Parathyroid adenoma (tissue), 2 donors: ENCODE measurements at regions not wholly inside any gene's neighbourhood (a gene's known extent, or its start where the extent isn't known, plus 50 kb on each side); places are given as distances from the start of the nearest gene placed in this dataset.
A peak's percentile ranks its signal among the peaks of the same experiment; 100 is the strongest.

ENCODE experiments used
- H2AFZ ChIP-seq: fragments of 300-600 bp; sonication (generic); one replicate; pipeline ENCODE4 v1.7.0; 2017; ENCODE audit warnings: antibody characterized with exemption, mild to moderate bottlenecking
- H3K27ac ChIP-seq: fragments of 300-600 bp; sonication (generic); one replicate; pipeline ENCODE4 v1.7.0; 2017
- H3K27me3 ChIP-seq: fragments of 300-600 bp; sonication (generic); one replicate; pipeline ENCODE4 v1.7.0; 2017; ENCODE audit warnings: low read length; ENCODE audit not compliant: control insufficient read depth, insufficient read depth
- H3K36me3 ChIP-seq: fragments of 300-600 bp; sonication (generic); one replicate; pipeline ENCODE4 v1.7.0; 2017; ENCODE audit warnings: low read length; ENCODE audit not compliant: control insufficient read depth, insufficient read depth
- H3K4me1 ChIP-seq: fragments of 300-600 bp; sonication (generic); one replicate; pipeline ENCODE4 v1.7.0; 2017; ENCODE audit warnings: control low read depth
- H3K4me2 ChIP-seq: fragments of 300-600 bp; sonication (generic); one replicate; pipeline ENCODE4 v1.7.0; 2017; ENCODE audit warnings: low read length
- H3K4me3 ChIP-seq: fragments of 300-600 bp; sonication (generic); one replicate; pipeline ENCODE4 v1.7.0; 2017; ENCODE audit warnings: low read depth, low read length
- H3K79me2 ChIP-seq: fragments of 300-600 bp; sonication (generic); one replicate; pipeline ENCODE4 v1.7.0; 2017; ENCODE audit warnings: control low read depth
- H3K9ac ChIP-seq: fragments of 300-600 bp; sonication (generic); one replicate; pipeline ENCODE4 v1.7.0; 2017; ENCODE audit warnings: mild to moderate bottlenecking
- H3K9me3 ChIP-seq: fragments of 300-600 bp; sonication (generic); one replicate; pipeline ENCODE4 v1.7.0; 2017; ENCODE audit warnings: low read length; ENCODE audit not compliant: control insufficient read depth
- TF ChIP-seq, protein P1 (sequence below): fragments of 300-600 bp; sonication (generic); IDR thresholded peaks from one replicate; pipeline ENCODE4 v1.7.0; 2017; ENCODE audit warnings: antibody characterized with exemption, mild to moderate bottlenecking
- donor health status: primary hyperparathyroidism.

DNA sequence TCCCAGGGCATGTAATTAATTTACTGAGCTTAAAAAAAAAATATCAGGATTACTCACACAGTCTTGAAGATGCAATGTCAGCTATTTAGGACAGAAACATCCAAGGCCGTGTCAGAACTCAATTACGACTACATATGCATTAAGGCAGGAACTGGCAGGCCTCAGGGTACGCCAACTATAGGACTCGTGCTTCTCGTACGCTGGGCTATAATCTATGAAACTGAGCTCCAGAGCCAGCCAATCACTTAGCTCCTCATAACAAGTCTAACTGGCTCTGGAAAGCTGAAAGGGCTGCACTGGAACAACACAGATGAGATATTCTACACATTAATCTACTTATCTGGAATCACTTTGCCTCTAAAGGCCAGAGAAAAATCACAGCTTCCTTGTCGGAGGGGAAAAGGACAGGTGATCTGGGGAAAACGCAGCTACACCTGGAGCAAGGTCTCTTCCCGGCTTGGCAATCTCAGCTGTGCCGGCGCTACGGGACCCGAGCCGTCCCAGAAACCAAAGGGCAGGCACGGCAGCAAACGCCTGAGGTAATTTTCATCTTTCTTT lies 212.0 kb downstream of the DEPDC1B start:
- TF ChIP-seq, protein P1, sequence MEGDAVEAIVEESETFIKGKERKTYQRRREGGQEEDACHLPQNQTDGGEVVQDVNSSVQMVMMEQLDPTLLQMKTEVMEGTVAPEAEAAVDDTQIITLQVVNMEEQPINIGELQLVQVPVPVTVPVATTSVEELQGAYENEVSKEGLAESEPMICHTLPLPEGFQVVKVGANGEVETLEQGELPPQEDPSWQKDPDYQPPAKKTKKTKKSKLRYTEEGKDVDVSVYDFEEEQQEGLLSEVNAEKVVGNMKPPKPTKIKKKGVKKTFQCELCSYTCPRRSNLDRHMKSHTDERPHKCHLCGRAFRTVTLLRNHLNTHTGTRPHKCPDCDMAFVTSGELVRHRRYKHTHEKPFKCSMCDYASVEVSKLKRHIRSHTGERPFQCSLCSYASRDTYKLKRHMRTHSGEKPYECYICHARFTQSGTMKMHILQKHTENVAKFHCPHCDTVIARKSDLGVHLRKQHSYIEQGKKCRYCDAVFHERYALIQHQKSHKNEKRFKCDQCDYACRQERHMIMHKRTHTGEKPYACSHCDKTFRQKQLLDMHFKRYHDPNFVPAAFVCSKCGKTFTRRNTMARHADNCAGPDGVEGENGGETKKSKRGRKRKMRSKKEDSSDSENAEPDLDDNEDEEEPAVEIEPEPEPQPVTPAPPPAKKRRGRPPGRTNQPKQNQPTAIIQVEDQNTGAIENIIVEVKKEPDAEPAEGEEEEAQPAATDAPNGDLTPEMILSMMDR: no peak

DNA sequence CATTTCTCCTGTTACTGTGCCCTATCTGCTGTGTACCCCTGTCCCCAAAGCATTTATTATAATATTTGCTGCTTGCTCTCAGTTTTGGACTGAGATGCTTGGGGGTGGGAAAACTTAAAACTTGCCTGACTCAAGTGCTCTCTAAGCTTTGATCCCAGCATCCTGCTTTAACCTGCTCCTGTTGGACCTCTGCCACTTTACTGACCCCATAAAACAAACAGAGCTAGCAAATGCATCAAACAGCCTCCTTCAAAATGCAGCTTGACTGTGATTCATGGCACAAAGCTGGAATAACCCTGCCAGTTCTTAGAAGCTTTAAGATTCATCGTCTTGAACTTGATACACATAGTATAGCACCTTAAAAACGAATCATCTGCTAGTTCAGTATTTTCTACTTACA lies 212.5 kb downstream of the DEPDC1B start:
- no peak overlapping the region for H3K9ac ChIP-seq
- H3K36me3 ChIP-seq: no peaks in the 10 kb centered on the region
- no peaks in the 10 kb centered on the region for H3K79me2 ChIP-seq
- H3K9me3 ChIP-seq: no peaks in the 10 kb centered on the region
- H3K27ac ChIP-seq: no peak overlapping the region
- H2AFZ ChIP-seq: no peak overlapping the region
- no peak overlapping the region for H3K4me3 ChIP-seq
- no peaks in the 10 kb centered on the region for H3K4me1 ChIP-seq
- H3K4me2 ChIP-seq: no peak overlapping the region
- H3K27me3 ChIP-seq: no peaks in the 10 kb centered on the region
- TF ChIP-seq, protein P1: no peak

More for the DNA sequence above, 212.0 kb downstream of the DEPDC1B start:
- Histone ChIP-seq H3K4me3 (peak overlapping the region; percentile 23), H2AFZ (no peak overlapping the region), H3K4me1 (no peaks in the 10 kb centered on the region), H3K9me3 (no peaks in the 10 kb centered on the region), H3K9ac (no peak overlapping the region), H3K36me3 (no peaks in the 10 kb centered on the region), H3K79me2 (no peaks in the 10 kb centered on the region), H3K4me2 (peak overlapping the region; percentile 47), H3K27me3 (no peaks in the 10 kb centered on the region), H3K27ac (no peak overlapping the region)

DNA sequence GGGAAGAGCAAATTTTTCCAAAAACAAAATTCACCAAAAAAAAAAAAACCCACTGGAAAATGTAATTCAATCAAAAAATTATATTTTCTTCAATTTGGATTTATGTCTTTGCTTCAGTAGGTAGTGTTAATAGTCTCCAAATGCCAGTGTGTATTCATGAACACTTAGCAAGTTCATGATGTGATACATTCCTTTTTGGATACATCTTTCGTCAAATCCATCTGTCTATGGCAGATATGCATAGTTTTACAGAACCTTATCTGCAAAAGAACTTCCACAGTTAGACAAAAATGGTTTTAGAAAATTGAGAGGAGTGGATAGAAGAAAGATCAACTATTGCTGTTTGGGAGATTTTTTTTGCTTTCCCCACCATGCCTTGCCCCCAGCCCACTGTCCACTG lies 214.6 kb downstream of the DEPDC1B start:
- no peak overlapping the region for H2AFZ ChIP-seq
- H3K27ac ChIP-seq: no peak overlapping the region
- no peaks in the 10 kb centered on the region for H3K4me1 ChIP-seq
- H3K4me3 ChIP-seq: no peak overlapping the region
- H3K4me2 ChIP-seq: no peak overlapping the region
- no peaks in the 10 kb centered on the region for H3K27me3 ChIP-seq
- no peaks in the 10 kb centered on the region for H3K36me3 ChIP-seq
- TF ChIP-seq, protein P1: no peak
- no peaks in the 10 kb centered on the region for H3K79me2 ChIP-seq
- no peak overlapping the region for H3K9ac ChIP-seq
- no peaks in the 10 kb centered on the region for H3K9me3 ChIP-seq

DNA sequence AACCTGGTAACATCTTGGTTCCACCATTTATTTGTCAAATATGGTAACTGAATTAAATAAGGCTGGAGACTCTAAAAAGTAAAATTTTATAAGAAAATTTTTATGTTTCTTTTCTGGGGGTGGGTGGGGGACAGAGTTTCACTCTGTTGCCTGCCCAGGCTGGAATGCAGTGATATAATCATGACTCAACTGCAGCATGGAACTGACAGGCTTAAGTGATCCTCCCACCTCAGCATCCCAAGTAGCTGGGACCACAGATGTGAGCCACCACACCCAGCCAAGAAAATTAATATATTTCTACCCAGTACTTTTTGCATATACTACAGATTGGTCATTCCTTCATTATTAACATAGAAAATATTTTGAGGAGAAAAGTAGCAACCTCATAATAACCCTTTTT lies 216.9 kb downstream of the DEPDC1B start:
- Histone ChIP-seq H3K4me3 (no peak overlapping the region), H3K4me1 (no peaks in the 10 kb centered on the region), H2AFZ (no peak overlapping the region), H3K79me2 (no peaks in the 10 kb centered on the region), H3K27me3 (no peaks in the 10 kb centered on the region), H3K36me3 (no peaks in the 10 kb centered on the region), H3K27ac (no peak overlapping the region), H3K9ac (no peak overlapping the region), H3K9me3 (no peaks in the 10 kb centered on the region), H3K4me2 (no peak overlapping the region)
- TF ChIP-seq, protein P1: no peak

DNA sequence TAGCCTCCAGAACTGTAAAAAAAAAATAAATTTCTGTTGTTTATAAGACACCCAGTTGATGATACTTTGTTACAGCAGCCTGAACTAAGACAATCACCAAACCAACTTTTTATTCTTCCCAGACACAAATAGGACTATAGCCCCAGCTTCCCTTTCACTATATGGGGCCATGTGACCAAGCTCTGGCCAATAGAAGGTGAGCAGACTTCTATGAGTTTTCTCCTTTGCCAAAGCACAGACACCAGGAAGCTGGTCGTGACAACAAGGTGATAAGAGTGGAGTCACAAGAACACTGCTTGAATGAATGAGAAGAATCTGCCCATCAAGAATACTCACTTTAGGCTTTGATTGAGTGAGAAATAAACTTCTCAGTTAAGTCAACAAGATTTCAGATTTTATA lies 217.7 kb downstream of the DEPDC1B start:
- Histone ChIP-seq H2AFZ (no peak overlapping the region), H3K27me3 (no peaks in the 10 kb centered on the region), H3K79me2 (no peaks in the 10 kb centered on the region), H3K4me1 (no peaks in the 10 kb centered on the region), H3K9me3 (no peaks in the 10 kb centered on the region), H3K27ac (no peak overlapping the region), H3K4me2 (no peak overlapping the region), H3K9ac (no peak overlapping the region), H3K4me3 (no peak overlapping the region), H3K36me3 (no peaks in the 10 kb centered on the region)
- TF ChIP-seq, protein P1: no peak
